Stimulated activated CD4-positive, alpha-beta T cell treated with anti-CD3 and anti-CD28 coated beads, TNF-alpha, amount 100 ng/mL, for 4 hours (primary cell): ENCODE measurements at regions not wholly inside any gene's neighbourhood (a gene's known extent, or its start where the extent isn't known, plus 50 kb on each side); places are given as distances from the start of the nearest gene placed in this dataset.
"Not testable (repeated sequence)": the region's sequence is repeated elsewhere in the genome, so short reads cannot be mapped to it uniquely, and the experiment has no call there.

Experiments used
- DNase-seq, 3 experiments: peaks; one replicate each; pipeline ENCODE4 v3.0.0-alpha.2; 2020; ENCODE audit warnings: low read depth in 3 of 3

- no peak for DNase-seq
These were observed 95.4 kb upstream of the USP24 start for GRCh38 chr1:55310505-55310971.

GRCh38 chr1:55309786-55310504 lies 94.8 kb upstream of the USP24 start:
- DNase-seq, result no peak

GRCh38 chr1:55309053-55309452 lies 93.9 kb upstream of the USP24 start:
- no peak for DNase-seq

GRCh38 chr1:55305735-55306134 lies 90.6 kb upstream of the USP24 start:
- DNase-seq, result no peak

GRCh38 chr1:55304229-55304740 lies 89.1 kb upstream of the USP24 start:
- DNase-seq, result no peak

- DNase-seq, result no peak
These were observed 87.8 kb upstream of the USP24 start for GRCh38 chr1:55302972-55303371.

GRCh38 chr1:55301912-55302311 lies 86.7 kb upstream of the USP24 start:
- DNase-seq, result no peak

GRCh38 chr1:55300975-55301374 lies 85.8 kb upstream of the USP24 start:
- no peak for DNase-seq

GRCh38 chr1:55298167-55298894 lies 83.2 kb upstream of the USP24 start:
- DNase-seq, result no peak

GRCh38 chr1:55296247-55296646 lies 81.1 kb upstream of the USP24 start:
- DNase-seq, result not testable (repeated sequence)

GRCh38 chr1:55289614-55290013 lies 74.5 kb upstream of the USP24 start:
- DNase-seq, result no peak

GRCh38 chr1:55289042-55289441 lies 73.9 kb upstream of the USP24 start:
- DNase-seq, result no peak

- no peak for DNase-seq
These were observed 73.1 kb upstream of the USP24 start for GRCh38 chr1:55288245-55288644.

- DNase-seq, result no peak
These were observed 72.6 kb upstream of the USP24 start for GRCh38 chr1:55287723-55288122.

GRCh38 chr1:55286856-55287602 lies 71.9 kb upstream of the USP24 start:
- no peak for DNase-seq

GRCh38 chr1:55285834-55286233 lies 70.7 kb upstream of the USP24 start:
- no peak for DNase-seq

- DNase-seq, result no peak
These were observed 69.7 kb upstream of the USP24 start for GRCh38 chr1:55284856-55285255.

GRCh38 chr1:55282058-55282457 lies 66.9 kb upstream of the USP24 start:
- no peak for DNase-seq

GRCh38 chr1:55280731-55281130 lies 65.6 kb upstream of the USP24 start:
- DNase-seq, result no peak

GRCh38 chr1:55279627-55280026 lies 64.5 kb upstream of the USP24 start:
- DNase-seq, result no peak

GRCh38 chr1:55278378-55278777 lies 63.2 kb upstream of the USP24 start:
- no peak for DNase-seq

GRCh38 chr1:55277377-55278130 lies 62.4 kb upstream of the USP24 start:
- DNase-seq, result peak; percentile 61 to 75 (median 69)
